K562 (cell line): ENCODE measurements at regions not wholly inside any gene's neighbourhood (a gene's known extent, or its start where the extent isn't known, plus 50 kb on each side); places are given as distances from the start of the nearest gene placed in this dataset.
"Not testable (repeated sequence)": the region's sequence is repeated elsewhere in the genome, so short reads cannot be mapped to it uniquely, and the experiment has no call there.

ENCODE experiments used
- BRCA1 ChIP-seq, 2 experiments: fragments of 450-650 bp in 1 of 2; sonication (generic) in 1 of 2; formaldehyde crosslinking in 1 of 2; IDR thresholded peaks; 2 replicates each; pipeline versions ENCODE4 v1.5.0 to v1.6.1; 2017 to 2020; ENCODE audit warnings: mild to moderate bottlenecking in 1 of 2, missing genetic modification reagents in 1 of 2
- CCNT2 ChIP-seq: IDR thresholded peaks from 2 replicates; pipeline ENCODE4 v1.6.1; 2011; ENCODE audit warnings: borderline replicate concordance, low read depth, mild to moderate bottlenecking, moderate library complexity, mixed read lengths, low read length; ENCODE audit not compliant: insufficient read length; ENCODE audit errors: extremely low read depth
- CEBPB ChIP-seq: fragments of 450-650 bp; IDR thresholded peaks from 2 replicates; pipeline ENCODE4 v1.6.1; 2016; ENCODE audit warnings: missing genetic modification characterization, missing compliant biosample characterization
- CTCF ChIP-seq, 3 experiments: IDR thresholded peaks in 2 of 3; conservative IDR thresholded peaks in 1 of 3; 2 replicates each; pipeline ENCODE4 v1.5.1; 2011 to 2012; ENCODE audit warnings: low read length in 3 of 3, mild to moderate bottlenecking in 3 of 3, control low read depth in 2 of 3, improper control_type of control experiment in 1 of 3, inconsistent platforms in 1 of 3, low read depth in 1 of 3, mixed read lengths in 1 of 3, moderate library complexity in 1 of 3; ENCODE audit not compliant: insufficient read depth in 2 of 3
- CXXC5 ChIP-seq: fragments of 250-450 bp; sonication (Bioruptor Pico); IDR thresholded peaks from 2 replicates; pipeline ENCODE4 v1.8.0; 2022; ENCODE audit warnings: inconsistent platforms, mild to moderate bottlenecking, moderate library complexity
- EP300 ChIP-seq: IDR thresholded peaks from 2 replicates; pipeline ENCODE4 v1.6.1; 2012; ENCODE audit warnings: low read length, improper control_type of control experiment
- GABPA ChIP-seq: fragments of 200-800 bp; sonication (Bioruptor generic); conservative IDR thresholded peaks from 2 replicates; pipeline ENCODE4 v1.6.1; 2016; ENCODE audit warnings: low read depth, missing genetic modification characterization, missing compliant biosample characterization
- JUN ChIP-seq, 2 experiments: sonication (generic) in 1 of 2; formaldehyde crosslinking in 1 of 2; IDR thresholded peaks; 2 replicates each; pipeline versions ENCODE4 v1.6.1 to v1.8.0; 2012 to 2022; ENCODE audit warnings: borderline replicate concordance in 2 of 2, mild to moderate bottlenecking in 2 of 2, improper control_type of control experiment in 1 of 2, low read depth in 1 of 2, low read length in 1 of 2, missing genetic modification reagents in 1 of 2
- TAF1 ChIP-seq: IDR thresholded peaks from 2 replicates; pipeline ENCODE4 v1.6.1; 2011; ENCODE audit warnings: mild to moderate bottlenecking, low read length, moderate library complexity; ENCODE audit not compliant: insufficient read depth, control insufficient read depth, severe bottlenecking; ENCODE audit errors: extremely low read depth
- ZNF717 ChIP-seq: fragments of 250-450 bp; sonication (Bioruptor Pico); IDR thresholded peaks from 2 replicates; pipeline ENCODE4 v1.5.0; 2021

DNA sequence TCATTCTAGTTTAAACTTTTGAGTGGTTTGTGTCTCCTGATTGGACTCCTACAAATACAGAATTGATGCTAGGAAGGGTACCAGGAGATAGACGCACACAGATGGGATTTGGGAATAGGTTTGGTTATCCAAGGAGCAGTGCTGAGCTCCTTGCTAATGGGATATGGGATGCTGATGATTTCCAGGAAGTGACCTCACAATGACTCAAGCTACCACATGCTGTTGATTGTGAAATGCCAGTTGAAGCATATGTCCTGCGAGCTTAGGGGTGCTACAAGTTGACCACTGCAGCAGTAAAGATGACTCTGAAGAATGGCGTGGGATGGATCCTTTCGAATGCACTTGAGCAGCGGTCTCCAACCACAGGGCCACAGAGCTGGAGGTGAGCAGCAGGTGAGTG is 343.2 kb downstream of the ZNF37A start:
- not testable (repeated sequence) for TF ChIP-seq JUN (IDR thresholded peaks at IDR 0.05; ENCODE audit: borderline replicate concordance, low read depth, low read length); JUN (CRISPR knock-in tag; IDR thresholded peaks at IDR 0.05; ENCODE audit: borderline replicate concordance); GABPA (tag); EP300; CEBPB; CCNT2; TAF1; CTCF (IDR thresholded peaks at IDR 0.05 in 2 of 3, conservative IDR thresholded peaks at IDR 0.05 in 1 of 3; ENCODE audit: insufficient read depth in 2 of 3, low read depth in 1 of 3, low read length in 3 of 3); BRCA1 (IDR thresholded peaks at IDR 0.05); BRCA1 (CRISPR knock-in tag; IDR thresholded peaks at IDR 0.05); CXXC5; ZNF717 (CRISPR knock-in tag)
